Brain microvascular endothelial cell (primary cell): ENCODE measurements at regions not wholly inside any gene's neighbourhood (a gene's known extent, or its start where the extent isn't known, plus 50 kb on each side); places are given as distances from the start of the nearest gene placed in this dataset.
"Not testable (repeated sequence)": the region's sequence is repeated elsewhere in the genome, so short reads cannot be mapped to it uniquely, and the experiment has no call there.

Experiments
- DNase-seq: peaks from one replicate; pipeline ENCODE4 v3.0.0-alpha.2; 2020
- H3K27ac ChIP-seq: fragments of 250-450 bp; sonication (Bioruptor Pico); 2 replicates; pipeline ENCODE4 v1.5.1; 2020; ENCODE audit warnings: mild to moderate bottlenecking, moderate library complexity
- H3K27me3 ChIP-seq: fragments of 250-450 bp; sonication (Bioruptor Pico); replicated peaks from 2 replicates; pipeline ENCODE4 v1.5.1; 2020; ENCODE audit warnings: mild to moderate bottlenecking
- H3K36me3 ChIP-seq: fragments of 250-450 bp; sonication (Bioruptor Pico); replicated peaks from 2 replicates; pipeline ENCODE4 v1.5.1; 2020; ENCODE audit warnings: mild to moderate bottlenecking
- H3K4me3 ChIP-seq: 2 replicates; pipeline ENCODE4 v1.5.1; 2011; ENCODE audit warnings: low read depth, mild to moderate bottlenecking, control low read depth, low read length, moderate library complexity
- in situ Hi-C: cut with HindIII; loops from 2 replicates; pipeline ENCODE4 v1.10.0; 2017; ENCODE audit warnings: low sequenced_read_pairs, low pct_ligation_motif_present
- TF ChIP-seq, protein P1 (sequence below): IDR thresholded peaks from 2 replicates; pipeline ENCODE4 v1.5.1; 2011; ENCODE audit warnings: low read depth, mild to moderate bottlenecking, moderate library complexity, low read length, control low read depth, inconsistent platforms; ENCODE audit errors: missing control alignments

DNA sequence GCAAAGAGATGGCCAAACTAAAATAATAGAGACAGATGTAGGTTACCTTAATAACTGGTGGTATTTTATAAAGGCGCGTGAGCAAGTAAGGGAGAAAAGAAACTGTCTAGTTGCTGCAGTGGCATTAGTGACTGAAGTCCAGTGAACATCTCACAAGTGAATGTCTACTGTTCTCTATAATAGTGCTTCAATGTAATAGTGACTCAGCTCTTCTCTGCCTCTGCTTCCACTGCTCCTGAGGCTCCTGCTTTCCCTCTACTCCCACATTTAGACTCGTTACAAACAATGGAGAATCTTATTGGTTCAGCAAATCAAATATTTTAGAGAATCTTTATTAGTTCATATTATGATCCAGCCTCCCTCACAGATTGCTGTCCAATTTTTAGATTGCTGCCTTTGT lies 779.1 kb upstream of the HTR2C start:
- in situ Hi-C loops = no loop called here
- H3K27me3 ChIP-seq = no peaks in the 10 kb centered on the region
- H3K36me3 ChIP-seq = no peaks in the 10 kb centered on the region
- no peak overlapping the region for H3K4me3 ChIP-seq
- no peak for DNase-seq
- TF ChIP-seq, protein P1, sequence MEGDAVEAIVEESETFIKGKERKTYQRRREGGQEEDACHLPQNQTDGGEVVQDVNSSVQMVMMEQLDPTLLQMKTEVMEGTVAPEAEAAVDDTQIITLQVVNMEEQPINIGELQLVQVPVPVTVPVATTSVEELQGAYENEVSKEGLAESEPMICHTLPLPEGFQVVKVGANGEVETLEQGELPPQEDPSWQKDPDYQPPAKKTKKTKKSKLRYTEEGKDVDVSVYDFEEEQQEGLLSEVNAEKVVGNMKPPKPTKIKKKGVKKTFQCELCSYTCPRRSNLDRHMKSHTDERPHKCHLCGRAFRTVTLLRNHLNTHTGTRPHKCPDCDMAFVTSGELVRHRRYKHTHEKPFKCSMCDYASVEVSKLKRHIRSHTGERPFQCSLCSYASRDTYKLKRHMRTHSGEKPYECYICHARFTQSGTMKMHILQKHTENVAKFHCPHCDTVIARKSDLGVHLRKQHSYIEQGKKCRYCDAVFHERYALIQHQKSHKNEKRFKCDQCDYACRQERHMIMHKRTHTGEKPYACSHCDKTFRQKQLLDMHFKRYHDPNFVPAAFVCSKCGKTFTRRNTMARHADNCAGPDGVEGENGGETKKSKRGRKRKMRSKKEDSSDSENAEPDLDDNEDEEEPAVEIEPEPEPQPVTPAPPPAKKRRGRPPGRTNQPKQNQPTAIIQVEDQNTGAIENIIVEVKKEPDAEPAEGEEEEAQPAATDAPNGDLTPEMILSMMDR = no peak
- no peak overlapping the region for H3K27ac ChIP-seq

DNA sequence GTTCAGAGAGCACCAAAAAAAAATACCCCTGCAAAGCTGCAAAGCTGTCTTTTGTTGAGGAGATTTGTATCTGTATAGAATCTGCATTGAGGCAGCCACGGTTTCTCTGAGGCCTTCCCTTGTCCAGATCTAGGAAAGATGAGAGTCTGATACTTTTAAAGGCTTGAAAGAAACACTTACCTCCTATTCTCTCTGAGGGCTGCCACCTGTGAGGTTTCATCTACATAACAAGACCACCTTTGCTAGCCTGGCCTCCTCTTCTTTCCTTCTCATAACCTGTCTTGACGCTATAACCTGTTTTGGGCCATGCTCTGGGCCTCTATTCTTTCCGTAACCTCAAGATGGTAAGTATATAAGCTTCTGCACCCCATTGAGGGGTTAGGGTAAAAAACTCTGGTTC lies 779.6 kb upstream of the HTR2C start:
- no peaks in the 10 kb centered on the region for H3K27me3 ChIP-seq
- TF ChIP-seq, protein P1 = no peak
- H3K4me3 ChIP-seq = no peak overlapping the region
- no peaks in the 10 kb centered on the region for H3K36me3 ChIP-seq
- no peak overlapping the region for H3K27ac ChIP-seq
- DNase-seq = no peak
- in situ Hi-C loops = no loop called here

DNA sequence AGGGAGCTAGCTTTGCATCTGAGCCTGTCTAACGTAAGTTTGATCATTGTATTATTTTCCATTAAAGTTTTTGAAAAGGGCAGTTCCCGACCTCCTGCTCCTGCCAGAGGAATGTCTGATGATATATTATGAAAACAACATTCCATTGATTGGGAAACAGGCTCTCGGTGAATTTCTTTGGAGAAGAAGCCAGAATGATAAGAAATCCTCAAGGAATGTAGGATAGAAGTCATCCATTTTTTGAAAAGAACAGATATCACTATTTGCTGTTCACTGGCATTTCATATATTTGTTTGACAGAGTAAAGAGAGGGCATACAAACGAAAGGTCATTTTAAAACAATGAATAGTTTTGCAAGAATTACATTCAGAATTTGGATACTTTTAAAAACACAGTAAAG lies 781.0 kb upstream of the HTR2C start:
- H3K36me3 ChIP-seq = no peaks in the 10 kb centered on the region
- H3K27ac ChIP-seq = no peak overlapping the region
- in situ Hi-C loops = no loop called here
- no peak overlapping the region for H3K4me3 ChIP-seq
- H3K27me3 ChIP-seq = no peaks in the 10 kb centered on the region
- DNase-seq = no peak
- TF ChIP-seq, protein P1 = no peak

DNA sequence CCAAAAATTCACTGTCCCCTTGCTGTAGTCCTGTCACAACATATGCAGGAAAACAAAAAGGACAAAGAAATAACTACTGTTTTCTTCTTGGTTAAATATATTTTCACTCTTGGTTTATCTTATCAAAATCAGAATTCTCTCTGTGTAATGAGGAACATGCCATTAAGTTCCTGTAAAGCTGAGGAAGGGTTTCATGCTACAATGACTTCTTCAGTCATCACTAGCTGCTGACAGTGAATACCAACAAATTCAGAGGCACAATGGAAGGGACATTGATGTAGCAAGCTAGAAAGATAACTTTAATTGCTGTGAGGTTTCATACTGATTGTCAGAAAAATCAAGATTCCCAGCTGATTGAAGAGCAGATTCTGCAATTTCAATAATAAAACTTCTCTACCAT lies 782.9 kb upstream of the HTR2C start:
- no peak overlapping the region for H3K4me3 ChIP-seq
- TF ChIP-seq, protein P1 = no peak
- in situ Hi-C loops = no loop called here
- H3K36me3 ChIP-seq = no peaks in the 10 kb centered on the region
- DNase-seq = no peak
- no peaks in the 10 kb centered on the region for H3K27me3 ChIP-seq
- no peak overlapping the region for H3K27ac ChIP-seq

DNA sequence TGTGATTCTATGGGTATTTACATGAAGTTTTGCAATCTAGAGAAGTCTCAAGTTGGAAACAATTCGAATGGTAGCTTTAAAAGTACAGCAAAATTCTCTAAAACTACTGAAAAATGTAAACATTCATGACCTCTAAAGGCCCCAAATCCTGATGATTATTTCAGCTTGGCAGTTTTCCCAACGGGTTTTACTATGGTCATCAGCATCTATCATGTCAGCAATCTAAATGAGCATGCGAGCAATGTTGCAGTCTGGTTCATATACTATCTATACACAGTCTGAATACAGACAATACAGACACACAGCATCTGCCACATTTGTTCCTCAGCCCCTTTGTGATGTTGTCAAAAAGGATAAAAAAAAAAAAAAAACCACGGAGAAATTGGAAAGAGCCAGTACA lies 790.3 kb upstream of the HTR2C start:
- H3K27ac ChIP-seq = no peak overlapping the region
- no peaks in the 10 kb centered on the region for H3K36me3 ChIP-seq
- in situ Hi-C loops = no loop called here
- no peak for DNase-seq
- H3K27me3 ChIP-seq = no peaks in the 10 kb centered on the region
- TF ChIP-seq, protein P1 = no peak
- no peak overlapping the region for H3K4me3 ChIP-seq

DNA sequence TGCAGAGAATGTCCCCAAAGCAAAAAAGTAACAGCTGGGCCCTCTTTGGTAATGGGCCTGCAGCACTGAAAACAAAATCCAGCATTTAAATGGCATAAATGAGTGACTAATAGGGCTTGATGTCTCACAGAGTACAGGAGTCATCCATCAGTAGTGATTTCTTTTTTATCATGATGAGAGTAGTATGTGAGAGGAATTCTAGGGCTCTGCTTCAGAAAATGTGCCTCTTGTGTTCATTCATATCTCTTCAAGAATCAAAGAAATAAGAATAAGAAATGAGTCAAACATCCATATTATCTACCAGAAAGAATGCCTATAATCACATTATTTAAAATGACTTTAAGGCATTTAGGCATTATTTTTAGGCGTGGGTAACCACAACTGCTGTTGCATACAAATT lies 792.9 kb upstream of the HTR2C start:
- Histone ChIP-seq H3K36me3 (no peaks in the 10 kb centered on the region), H3K27ac (no peak overlapping the region), H3K27me3 (no peaks in the 10 kb centered on the region), H3K4me3 (no peak overlapping the region)
- in situ Hi-C loops = no loop called here
- no peak for DNase-seq
- TF ChIP-seq, protein P1 = no peak

DNA sequence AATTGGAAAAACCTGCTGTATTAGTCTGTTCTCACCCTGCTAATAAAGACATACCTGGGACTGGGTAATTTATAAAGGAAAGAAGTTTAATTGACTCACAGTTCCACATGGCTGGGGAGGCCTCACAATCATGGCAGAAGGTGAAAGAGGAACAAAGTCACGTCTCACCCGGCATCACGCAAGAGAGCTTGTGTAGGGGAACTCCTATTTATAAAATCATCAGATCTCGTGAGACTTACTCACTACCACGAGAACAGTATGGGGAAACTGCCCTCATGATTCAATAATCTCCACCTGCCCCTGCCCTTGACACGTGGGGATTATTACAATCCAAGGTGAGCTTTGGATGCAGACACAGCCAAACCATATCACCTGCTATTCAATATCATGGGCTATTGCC lies 799.1 kb upstream of the HTR2C start:
- H3K4me3 ChIP-seq, H3K36me3 ChIP-seq, DNase-seq, H3K27me3 ChIP-seq, in situ Hi-C loops, H3K27ac ChIP-seq: not testable (repeated sequence)
